ENCODE measurements at regions not wholly inside any gene's neighbourhood (a gene's known extent, or its start where the extent isn't known, plus 50 kb on each side); places are given as distances from the start of the nearest gene placed in this dataset.

GRCh38 chr14:99040052-99040451 lies 231.9 kb downstream of the BCL11B start:
- H3K27me3 ChIP-seq (ENCODE audit: insufficient read depth, poor library complexity, severe bottlenecking): no peaks in the 10 kb centered on the region
- TF ChIP-seq POLR2AphosphoS5 (IDR thresholded peaks at IDR 0.05; ENCODE audit: low read depth) (no peak), SPI1 (IDR thresholded peaks at IDR 0.05; ENCODE audit: borderline replicate concordance, low read depth) (no peak), GABPA (IDR thresholded peaks at IDR 0.05; ENCODE audit: low read depth) (no peak), CTCF (IDR thresholded peaks at IDR 0.05; ENCODE audit: insufficient read depth, low read length) (no peak), REST (IDR thresholded peaks at IDR 0.05; ENCODE audit: insufficient replicate concordance, low read depth) (no peak)
- no peak overlapping the region for H3K4me3 ChIP-seq (replicated peaks; ENCODE audit: insufficient read depth, low read length)
- H3K27ac ChIP-seq (replicated peaks): no peak overlapping the region
- DNase-seq (ENCODE audit: low read depth in 1 of 2, low spot score in 1 of 2): no peak

GRCh38 chr14:99040711-99041110 lies 231.3 kb downstream of the BCL11B start:
- H3K4me3 ChIP-seq (replicated peaks; ENCODE audit: insufficient read depth, low read length): no peak overlapping the region
- TF ChIP-seq POLR2AphosphoS5 (IDR thresholded peaks at IDR 0.05; ENCODE audit: low read depth) (no peak), GABPA (IDR thresholded peaks at IDR 0.05; ENCODE audit: low read depth) (no peak), SPI1 (IDR thresholded peaks at IDR 0.05; ENCODE audit: borderline replicate concordance, low read depth) (no peak), REST (IDR thresholded peaks at IDR 0.05; ENCODE audit: insufficient replicate concordance, low read depth) (no peak), CTCF (IDR thresholded peaks at IDR 0.05; ENCODE audit: insufficient read depth, low read length) (no peak)
- no peaks in the 10 kb centered on the region for H3K27me3 ChIP-seq (ENCODE audit: insufficient read depth, poor library complexity, severe bottlenecking)
- H3K27ac ChIP-seq (replicated peaks): no peak overlapping the region
- no peak for DNase-seq (ENCODE audit: low read depth in 1 of 2, low spot score in 1 of 2)

GRCh38 chr14:99041141-99041819 lies 230.7 kb downstream of the BCL11B start:
- Histone ChIP-seq H3K27ac (replicated peaks) (no peak overlapping the region), H3K27me3 (ENCODE audit: insufficient read depth, poor library complexity, severe bottlenecking) (no peaks in the 10 kb centered on the region), H3K4me3 (replicated peaks; ENCODE audit: insufficient read depth, low read length) (no peak overlapping the region)
- DNase-seq (ENCODE audit: low read depth in 1 of 2, low spot score in 1 of 2): no peak
- TF ChIP-seq GABPA (IDR thresholded peaks at IDR 0.05; ENCODE audit: low read depth) (no peak), SPI1 (IDR thresholded peaks at IDR 0.05; ENCODE audit: borderline replicate concordance, low read depth) (no peak), CTCF (IDR thresholded peaks at IDR 0.05; ENCODE audit: insufficient read depth, low read length) (no peak), POLR2AphosphoS5 (IDR thresholded peaks at IDR 0.05; ENCODE audit: low read depth) (no peak), REST (IDR thresholded peaks at IDR 0.05; ENCODE audit: insufficient replicate concordance, low read depth) (no peak)
